NCI-H187 (cell line): ENCODE measurements at regions not wholly inside any gene's neighbourhood (a gene's known extent, or its start where the extent isn't known, plus 50 kb on each side); places are given as distances from the start of the nearest gene placed in this dataset.

Experiments
- DNase-seq, 2 experiments: peaks; one replicate each; lab custom pipeline; 2025; lab: John Stamatoyannopoulos, UW

- no peak for DNase-seq
Measured at GRCh38 chr10:46228563-46229071, 58.2 kb upstream of the ANTXRL start.

- no peak for DNase-seq
Measured at GRCh38 chr10:46229144-46229563, 57.6 kb upstream of the ANTXRL start.

GRCh38 chr10:46230615-46231014 is 56.2 kb upstream of the ANTXRL start:
- no peak for DNase-seq

- no peak for DNase-seq
Measured at GRCh38 chr10:46231087-46231486, 55.7 kb upstream of the ANTXRL start.

GRCh38 chr10:46232084-46232483 is 54.7 kb upstream of the ANTXRL start:
- DNase-seq = no peak

- no peak for DNase-seq
Measured at GRCh38 chr10:46232666-46233065, 54.1 kb upstream of the ANTXRL start.

GRCh38 chr10:46233181-46233580 is 53.6 kb upstream of the ANTXRL start:
- no peak for DNase-seq

GRCh38 chr10:46234026-46234425 is 52.8 kb upstream of the ANTXRL start:
- DNase-seq = no peak

GRCh38 chr10:46234431-46235060 is 52.3 kb upstream of the ANTXRL start:
- DNase-seq = no peak

- DNase-seq = no peak
Measured at GRCh38 chr10:46235705-46236545, 50.9 kb upstream of the ANTXRL start.

- DNase-seq = no peak
Measured at GRCh38 chr10:46236546-46236887, 50.3 kb upstream of the ANTXRL start.

GRCh38 chr10:46236941-46237681 is 49.7 kb upstream of the ANTXRL start:
- no peak for DNase-seq
